Vagina (tissue), 2 donors: ENCODE measurements at regions not wholly inside any gene's neighbourhood (a gene's known extent, or its start where the extent isn't known, plus 50 kb on each side); places are given as distances from the start of the nearest gene placed in this dataset.

Source experiments
- DNase-seq, 2 donors: peaks; one replicate each; pipeline ENCODE4 v3.0.0-alpha.2; 2017; ENCODE audit errors: extremely low spot score in 2 of 2
- H3K27ac ChIP-seq: fragments of 200-600 bp; sonication (generic); one replicate; pipeline ENCODE4 v1.5.1; 2019
- H3K27me3 ChIP-seq: fragments of 200-600 bp; sonication (generic); one replicate; pipeline ENCODE4 v1.5.1; 2019
- H3K36me3 ChIP-seq, 2 donors: fragments of 200-600 bp; sonication (generic); one replicate each; pipeline ENCODE4 v1.5.1; 2017 to 2019
- H3K4me1 ChIP-seq: fragments of 200-600 bp; sonication (generic); one replicate; pipeline ENCODE4 v1.5.1; 2019
- H3K4me3 ChIP-seq, 2 donors: fragments of 200-600 bp; sonication (generic); 1 replicate in 1 of 2; 2 replicates in 1 of 2; pipeline ENCODE4 v1.5.1; 2016 to 2019
- H3K9me3 ChIP-seq: fragments of 200-600 bp; sonication (generic); one replicate; pipeline ENCODE4 v1.5.1; 2019
- CTCF ChIP-seq, 3 experiments: fragments of 450-650 bp in 2 of 3; fragments of 200-600 bp in 1 of 3; sonication (generic) in 1 of 3; IDR thresholded peaks; one replicate each; pipeline ENCODE4 v1.5.1; 2017 to 2019; ENCODE audit warnings: antibody characterized with exemption in 3 of 3, mild to moderate bottlenecking in 2 of 3, moderate library complexity in 2 of 3
- POLR2A ChIP-seq, 2 donors: fragments of 450-650 bp; IDR thresholded peaks; one replicate each; pipeline ENCODE4 v1.6.1; 2017; ENCODE audit warnings: antibody characterized with exemption in 2 of 2, mild to moderate bottlenecking in 2 of 2, moderate library complexity in 2 of 2
- POLR2AphosphoS5 ChIP-seq, 2 donors: sonication (generic); formaldehyde crosslinking; IDR thresholded peaks; one replicate each; pipeline ENCODE4 v1.9.0; 2017; ENCODE audit warnings: antibody characterized with exemption in 2 of 2, mild to moderate bottlenecking in 2 of 2, low read depth in 1 of 2; ENCODE audit not compliant: insufficient read depth in 1 of 2
- intact Hi-C: fragments of 100-400 bp; cut with DNase I; formaldehyde crosslinking; loops from one replicate; pipeline ENCODE4 v1.15.1; 2023

- Histone ChIP-seq H3K27ac (no peak overlapping the region), H3K4me3 (no peak overlapping the region), H3K4me1 (no peaks in the 10 kb centered on the region), H3K36me3 (no peaks in the 10 kb centered on the region), H3K27me3 (no peaks in the 10 kb centered on the region), H3K9me3 (no peaks in the 10 kb centered on the region)
- no peak for TF ChIP-seq CTCF (IDR thresholded peaks at IDR 0.05)
- no peak for TF ChIP-seq POLR2AphosphoS5 (IDR thresholded peaks at IDR 0.05; ENCODE audit: insufficient read depth in 1 of 2, low read depth in 1 of 2)
- TF ChIP-seq POLR2A (IDR thresholded peaks at IDR 0.05), result no peak
- intact Hi-C loops, result no loop called here
- DNase-seq, result no peak
Observed at GRCh38 chr15:38193496-38193895, 59.1 kb upstream of the SPRED1 start.

GRCh38 chr15:38195191-38195901 lies 57.3 kb upstream of the SPRED1 start:
- no peak for DNase-seq
- Histone ChIP-seq H3K36me3 (no peaks in the 10 kb centered on the region), H3K4me1 (no peaks in the 10 kb centered on the region), H3K9me3 (no peaks in the 10 kb centered on the region), H3K27ac (no peak overlapping the region), H3K27me3 (no peaks in the 10 kb centered on the region), H3K4me3 (no peak overlapping the region)
- intact Hi-C loops, result no loop called here
- no peak for TF ChIP-seq POLR2A (IDR thresholded peaks at IDR 0.05)
- no peak for TF ChIP-seq CTCF (IDR thresholded peaks at IDR 0.05)
- no peak for TF ChIP-seq POLR2AphosphoS5 (IDR thresholded peaks at IDR 0.05; ENCODE audit: insufficient read depth in 1 of 2, low read depth in 1 of 2)

- Histone ChIP-seq H3K9me3 (no peaks in the 10 kb centered on the region), H3K27ac (no peak overlapping the region), H3K4me1 (no peaks in the 10 kb centered on the region), H3K27me3 (no peaks in the 10 kb centered on the region), H3K36me3 (no peaks in the 10 kb centered on the region), H3K4me3 (no peak overlapping the region)
- no peak for TF ChIP-seq POLR2A (IDR thresholded peaks at IDR 0.05)
- TF ChIP-seq CTCF (IDR thresholded peaks at IDR 0.05), result no peak
- intact Hi-C loops, result no loop called here
- no peak for DNase-seq
Observed at GRCh38 chr15:38196076-38196475, 56.6 kb upstream of the SPRED1 start.

GRCh38 chr15:38197553-38197952 lies 55.1 kb upstream of the SPRED1 start:
- intact Hi-C loops, result no loop called here
- H3K27me3 ChIP-seq, result no peaks in the 10 kb centered on the region
- H3K27ac ChIP-seq, result no peak overlapping the region
- no peaks in the 10 kb centered on the region for H3K36me3 ChIP-seq
- H3K9me3 ChIP-seq, result no peaks in the 10 kb centered on the region
- TF ChIP-seq POLR2AphosphoS5 (IDR thresholded peaks at IDR 0.05; ENCODE audit: insufficient read depth in 1 of 2, low read depth in 1 of 2) (no peak), CTCF (IDR thresholded peaks at IDR 0.05) (no peak), POLR2A (IDR thresholded peaks at IDR 0.05) (no peak)
- H3K4me1 ChIP-seq, result no peaks in the 10 kb centered on the region
- no peak for DNase-seq
- no peak overlapping the region for H3K4me3 ChIP-seq

GRCh38 chr15:38201714-38202113 lies 50.9 kb upstream of the SPRED1 start:
- peaks cover 9% of the 10 kb centered on the region for H3K4me1 ChIP-seq
- intact Hi-C loops, result no loop called here
- TF ChIP-seq CTCF (IDR thresholded peaks at IDR 0.05) (no peak), POLR2AphosphoS5 (IDR thresholded peaks at IDR 0.05; ENCODE audit: insufficient read depth in 1 of 2, low read depth in 1 of 2) (no peak), POLR2A (IDR thresholded peaks at IDR 0.05) (no peak)
- H3K27me3 ChIP-seq, result no peaks in the 10 kb centered on the region
- DNase-seq, result no peak
- no peak overlapping the region for H3K27ac ChIP-seq
- no peaks in the 10 kb centered on the region for H3K9me3 ChIP-seq
- H3K36me3 ChIP-seq, result no peaks in the 10 kb centered on the region
- H3K4me3 ChIP-seq, result no peak overlapping the region
